Smooth muscle cell (in vitro differentiated cells): ENCODE measurements at regions not wholly inside any gene's neighbourhood (a gene's known extent, or its start where the extent isn't known, plus 50 kb on each side); places are given as distances from the start of the nearest gene placed in this dataset.

Experiments used
- DNase-seq: peaks from one replicate; lab custom pipeline; 2025; ENCODE audit not compliant: unreplicated experiment; lab: John Stamatoyannopoulos, UW
- H2AFZ ChIP-seq: fragments of 200-600 bp; sonication (generic); 2 replicates; pipeline ENCODE4 v1.6.0; 2016; ENCODE audit warnings: antibody characterized with exemption, low read depth, mild to moderate bottlenecking
- H3F3A ChIP-seq: fragments of 200-600 bp; sonication (generic); 2 replicates; pipeline ENCODE4 v1.6.0; 2017; ENCODE audit warnings: antibody characterized with exemption, low read depth
- H3K27ac ChIP-seq: fragments of 200-600 bp; sonication (generic); 2 replicates; pipeline ENCODE4 v1.5.1; 2016; ENCODE audit warnings: low read depth, mild to moderate bottlenecking
- H3K27me3 ChIP-seq: fragments of 200-600 bp; sonication (generic); 2 replicates; pipeline ENCODE4 v1.6.1; 2016; ENCODE audit warnings: low read depth, mild to moderate bottlenecking
- H3K36me3 ChIP-seq: fragments of 200-600 bp; sonication (generic); 2 replicates; pipeline ENCODE4 v1.5.1; 2016; ENCODE audit warnings: low read depth
- H3K4me1 ChIP-seq: fragments of 200-600 bp; sonication (generic); 2 replicates; pipeline ENCODE4 v1.5.1; 2016; ENCODE audit warnings: low read depth
- H3K4me2 ChIP-seq: fragments of 200-600 bp; sonication (generic); 2 replicates; pipeline ENCODE4 v1.6.0; 2016; ENCODE audit warnings: mild to moderate bottlenecking
- H3K4me3 ChIP-seq: fragments of 200-600 bp; sonication (generic); 2 replicates; pipeline ENCODE4 v1.5.1; 2016; ENCODE audit warnings: mild to moderate bottlenecking
- H3K79me2 ChIP-seq: fragments of 200-600 bp; sonication (generic); 2 replicates; pipeline ENCODE4 v1.6.0; 2016; ENCODE audit warnings: low read depth, mild to moderate bottlenecking
- H3K9ac ChIP-seq: fragments of 200-600 bp; sonication (generic); 2 replicates; pipeline ENCODE4 v1.6.0; 2016; ENCODE audit warnings: low read depth
- H3K9me3 ChIP-seq: fragments of 200-600 bp; sonication (generic); replicated peaks from 2 replicates; pipeline ENCODE4 v1.5.1; 2016; ENCODE audit warnings: low read depth
- H4K20me1 ChIP-seq: fragments of 200-600 bp; sonication (generic); 2 replicates; pipeline ENCODE4 v1.6.0; 2016; ENCODE audit warnings: low read depth
- CTCF ChIP-seq: fragments of 200-600 bp; sonication (generic); IDR thresholded peaks from 2 replicates; pipeline ENCODE4 v1.5.1; 2017; ENCODE audit warnings: borderline replicate concordance, mild to moderate bottlenecking, antibody characterized with exemption; ENCODE audit not compliant: insufficient read depth, poor library complexity, severe bottlenecking
- WGBS: methylation state at CpG from one replicate; pipeline ENCODE4 v1.1.7; 2016; ENCODE audit warnings: low lambda C conversion rate; 5-methylcytosine and 5-hydroxymethylcytosine counted together

DNA sequence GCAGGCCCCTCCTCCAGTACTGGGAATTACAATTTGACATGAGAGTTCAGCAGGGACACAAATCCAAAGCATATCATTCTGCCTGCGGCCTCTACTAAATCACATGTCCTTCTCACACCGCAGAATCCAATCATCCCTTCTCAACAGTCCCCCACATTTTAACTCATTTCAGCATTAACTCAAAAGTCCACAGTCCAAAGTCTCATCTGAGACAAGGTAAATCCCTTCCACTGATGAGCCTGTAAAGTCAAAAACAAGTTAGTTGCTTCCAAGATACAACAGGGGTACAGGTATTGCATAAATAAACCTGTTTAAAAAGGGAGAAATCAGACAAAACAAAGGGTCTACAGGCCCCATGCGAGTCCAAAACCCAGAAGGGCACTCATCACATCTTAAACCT lies 64.0 kb downstream of the EBNA1BP2 start:
- Histone ChIP-seq H3K36me3 (no peaks in the 10 kb centered on the region), H3K79me2 (no peaks in the 10 kb centered on the region), H3K27me3 (no peaks in the 10 kb centered on the region), H3K9me3 (no peaks in the 10 kb centered on the region), H2AFZ (no peak overlapping the region), H3F3A (no peaks in the 10 kb centered on the region), H3K4me3 (no peak overlapping the region), H3K4me2 (no peak overlapping the region), H3K9ac (no peak overlapping the region), H3K4me1 (no peaks in the 10 kb centered on the region), H3K27ac (no peak overlapping the region), H4K20me1 (no peaks in the 10 kb centered on the region)
- TF ChIP-seq CTCF = no peak
- no peak for DNase-seq
- WGBS = 88% methylated on average over 3 of the region's 3 CpGs

- Histone ChIP-seq H4K20me1 (no peaks in the 10 kb centered on the region), H3K79me2 (no peaks in the 10 kb centered on the region), H3K27me3 (no peaks in the 10 kb centered on the region), H3K4me3 (no peak overlapping the region), H3K9ac (no peak overlapping the region), H3K27ac (no peak overlapping the region), H3F3A (no peaks in the 10 kb centered on the region), H3K4me2 (no peak overlapping the region), H3K9me3 (no peaks in the 10 kb centered on the region), H3K36me3 (no peaks in the 10 kb centered on the region), H3K4me1 (no peaks in the 10 kb centered on the region), H2AFZ (no peak overlapping the region)
- WGBS = 93% methylated on average over 14 of the region's 19 CpGs
- no peak for TF ChIP-seq CTCF
- DNase-seq = no peak
Measured at GRCh38 chr1:43107664-43108063, 64.4 kb downstream of the EBNA1BP2 start.

DNA sequence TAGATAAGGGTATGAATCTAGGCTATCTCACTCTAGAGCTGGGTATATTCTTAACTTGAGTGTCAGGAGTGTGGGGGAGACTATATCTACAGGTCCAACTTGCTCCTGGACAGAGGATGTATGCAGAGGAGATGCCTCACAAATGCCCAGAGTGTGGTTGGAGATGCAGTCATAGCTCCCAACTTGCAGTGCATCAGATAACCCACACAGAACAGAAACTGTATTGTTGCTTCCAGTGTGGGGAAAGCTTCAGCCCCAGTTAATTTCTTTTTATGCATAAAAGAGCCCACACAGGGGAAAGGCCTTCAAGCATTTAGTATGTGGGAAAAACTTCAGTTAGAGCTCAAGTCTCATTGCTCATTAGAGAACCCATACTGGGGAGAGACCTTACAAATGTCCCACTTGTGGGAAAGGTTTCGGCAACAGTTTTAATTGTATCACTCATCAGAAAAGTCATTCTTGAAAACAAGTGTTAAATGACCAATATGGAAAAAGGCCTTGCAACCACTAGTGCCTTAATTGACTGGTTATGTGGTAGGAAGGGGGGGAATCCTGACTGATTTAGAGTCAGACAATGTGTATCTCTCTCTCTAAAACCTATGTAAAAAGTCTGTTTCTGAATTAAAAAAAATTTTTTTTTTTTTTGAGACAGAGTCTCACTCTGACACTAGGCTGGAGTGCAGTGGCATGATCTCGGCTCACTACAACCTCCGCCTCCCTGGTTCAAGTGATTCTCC lies 67.9 kb downstream of the EBNA1BP2 start:
- DNase-seq = no peak
- Histone ChIP-seq H2AFZ (no peak overlapping the region), H3K9ac (no peak overlapping the region), H3K27ac (no peak overlapping the region), H3K4me3 (no peak overlapping the region), H3K9me3 (no peaks in the 10 kb centered on the region), H3F3A (no peaks in the 10 kb centered on the region), H3K27me3 (no peaks in the 10 kb centered on the region), H3K4me1 (no peaks in the 10 kb centered on the region), H3K4me2 (no peak overlapping the region), H3K79me2 (no peaks in the 10 kb centered on the region), H4K20me1 (no peaks in the 10 kb centered on the region), H3K36me3 (no peaks in the 10 kb centered on the region)
- 97% methylated on average over 3 of the region's 3 CpGs for WGBS
- TF ChIP-seq CTCF = no peak

GRCh38 chr1:43101061-43101460 lies 71.0 kb downstream of the EBNA1BP2 start:
- H3K9ac ChIP-seq = no peak overlapping the region
- no peaks in the 10 kb centered on the region for H4K20me1 ChIP-seq
- H3K9me3 ChIP-seq = no peaks in the 10 kb centered on the region
- H3K4me3 ChIP-seq = no peak overlapping the region
- no peaks in the 10 kb centered on the region for H3K79me2 ChIP-seq
- no peak for DNase-seq
- H3K36me3 ChIP-seq = no peaks in the 10 kb centered on the region
- no peak overlapping the region for H2AFZ ChIP-seq
- TF ChIP-seq CTCF = no peak
- 95% methylated on average over 2 of the region's 2 CpGs for WGBS
- no peaks in the 10 kb centered on the region for H3K4me1 ChIP-seq
- H3F3A ChIP-seq = no peaks in the 10 kb centered on the region
- H3K27me3 ChIP-seq = no peaks in the 10 kb centered on the region
- H3K4me2 ChIP-seq = no peak overlapping the region
- no peak overlapping the region for H3K27ac ChIP-seq
